Gastrocnemius medialis (tissue), 4 donors: ENCODE measurements at regions not wholly inside any gene's neighbourhood (a gene's known extent, or its start where the extent isn't known, plus 50 kb on each side); places are given as distances from the start of the nearest gene placed in this dataset.

ENCODE experiments used
- CTCF ChIP-seq, 5 experiments: fragments of 450-650 bp in 3 of 5; fragments of 200-600 bp in 2 of 5; sonication (generic) in 2 of 5; IDR thresholded peaks in 4 of 5; conservative IDR thresholded peaks in 1 of 5; 1 replicate in 4 of 5; 2 replicates in 1 of 5; pipeline ENCODE4 v1.5.1; 2016 to 2019; ENCODE audit warnings: antibody characterized with exemption in 5 of 5, mild to moderate bottlenecking in 3 of 5, moderate library complexity in 3 of 5
- POLR2A ChIP-seq, 2 donors: fragments of 450-650 bp; IDR thresholded peaks; one replicate each; pipeline ENCODE4 v1.6.1; 2017; ENCODE audit warnings: antibody characterized with exemption in 2 of 2, mild to moderate bottlenecking in 2 of 2, moderate library complexity in 2 of 2

- TF ChIP-seq CTCF (IDR thresholded peaks at IDR 0.05 in 4 of 5, conservative IDR thresholded peaks at IDR 0.05 in 1 of 5) (no peak), POLR2A (IDR thresholded peaks at IDR 0.05) (no peak)
These were observed 575.2 kb upstream of the ZNF462 start for GRCh38 chr9:106287731-106288130.
